Hepatocyte (in vitro differentiated cells): ENCODE measurements at regions not wholly inside any gene's neighbourhood (a gene's known extent, or its start where the extent isn't known, plus 50 kb on each side); places are given as distances from the start of the nearest gene placed in this dataset.

ENCODE experiments used
- CTCF ChIP-seq: fragments of 200-600 bp; sonication (generic); IDR thresholded peaks from 2 replicates; pipeline ENCODE4 v1.5.1; 2016; ENCODE audit warnings: antibody characterized with exemption, mild to moderate bottlenecking; ENCODE audit not compliant: poor library complexity
- EZH2 ChIP-seq: fragments of 200-600 bp; sonication (generic); IDR thresholded peaks from 2 replicates; pipeline ENCODE4 v1.6.1; 2016; ENCODE audit warnings: antibody characterized with exemption, mild to moderate bottlenecking, borderline replicate concordance

- TF ChIP-seq CTCF (no peak), EZH2 (no peak)
These were observed 188.4 kb downstream of the GASK1B start for GRCh38 chr4:157984285-157984911.
